Omental fat pad (tissue), 3 donors: ENCODE measurements at regions not wholly inside any gene's neighbourhood (a gene's known extent, or its start where the extent isn't known, plus 50 kb on each side); places are given as distances from the start of the nearest gene placed in this dataset.

Experiments used
- ATAC-seq: fragments of 150-250 bp; one replicate; pipeline ENCODE4 v1.9.1; 2016; ENCODE audit warnings: mild to moderate bottlenecking, moderate library complexity; ENCODE audit not compliant: low FRiP score
- DNase-seq: peaks from one replicate; pipeline ENCODE4 v3.0.0-alpha.2; 2019; ENCODE audit warnings: low spot score
- CTCF ChIP-seq, 3 donors: fragments of 450-650 bp; IDR thresholded peaks; one replicate each; pipeline ENCODE4 v1.5.1; 2016 to 2017; ENCODE audit warnings: antibody characterized with exemption in 3 of 3, mild to moderate bottlenecking in 3 of 3, moderate library complexity in 2 of 3

GRCh38 chr3:152113413-152113812 is 155.3 kb upstream of the MBNL1 start:
- ATAC-seq (no peak), DNase-seq (no peak)
- no peak for TF ChIP-seq CTCF (IDR thresholded peaks at IDR 0.05)

GRCh38 chr3:152113992-152114651 is 154.6 kb upstream of the MBNL1 start:
- TF ChIP-seq CTCF (IDR thresholded peaks at IDR 0.05): no peak
- no peak for ATAC-seq
- no peak for DNase-seq

GRCh38 chr3:152120601-152121269 is 148.0 kb upstream of the MBNL1 start:
- peak; percentile 86 for ATAC-seq
- TF ChIP-seq CTCF (IDR thresholded peaks at IDR 0.05): no peak
- DNase-seq: no peak

GRCh38 chr3:152121270-152121636 is 147.5 kb upstream of the MBNL1 start:
- DNase-seq: no peak
- TF ChIP-seq CTCF (IDR thresholded peaks at IDR 0.05): no peak
- ATAC-seq: peak; percentile 92

- ATAC-seq (no peak), DNase-seq (no peak)
- TF ChIP-seq CTCF (IDR thresholded peaks at IDR 0.05): no peak
Measured at GRCh38 chr3:152122851-152123250, 145.9 kb upstream of the MBNL1 start.

GRCh38 chr3:152123457-152123856 is 145.3 kb upstream of the MBNL1 start:
- no peak for TF ChIP-seq CTCF (IDR thresholded peaks at IDR 0.05)
- DNase-seq (no peak), ATAC-seq (no peak)

- DNase-seq: no peak
- no peak for TF ChIP-seq CTCF (IDR thresholded peaks at IDR 0.05)
- no peak for ATAC-seq
Measured at GRCh38 chr3:152126260-152126659, 142.5 kb upstream of the MBNL1 start.
